Adrenal gland (tissue), 5 donors: ENCODE measurements at regions not wholly inside any gene's neighbourhood (a gene's known extent, or its start where the extent isn't known, plus 50 kb on each side); places are given as distances from the start of the nearest gene placed in this dataset.

Experiments used
- POLR2A ChIP-seq, 2 donors: fragments of 450-650 bp; IDR thresholded peaks; one replicate each; pipeline ENCODE4 v1.6.1; 2017; ENCODE audit warnings: antibody characterized with exemption in 2 of 2, mild to moderate bottlenecking in 2 of 2, moderate library complexity in 1 of 2
- TF ChIP-seq, protein P1 (sequence below), 6 experiments: fragments of 450-650 bp in 4 of 6; fragments of 200-600 bp in 2 of 6; sonication (generic) in 1 of 6; IDR thresholded peaks; 1 replicate in 5 of 6; 2 replicates in 1 of 6; pipeline versions ENCODE4 v1.5.1 to v1.8.0; 2016 to 2021; ENCODE audit warnings: antibody characterized with exemption in 6 of 6, mild to moderate bottlenecking in 2 of 6, moderate library complexity in 1 of 6
- donor health status: DM: no; HTN: no; CAD: no.

DNA sequence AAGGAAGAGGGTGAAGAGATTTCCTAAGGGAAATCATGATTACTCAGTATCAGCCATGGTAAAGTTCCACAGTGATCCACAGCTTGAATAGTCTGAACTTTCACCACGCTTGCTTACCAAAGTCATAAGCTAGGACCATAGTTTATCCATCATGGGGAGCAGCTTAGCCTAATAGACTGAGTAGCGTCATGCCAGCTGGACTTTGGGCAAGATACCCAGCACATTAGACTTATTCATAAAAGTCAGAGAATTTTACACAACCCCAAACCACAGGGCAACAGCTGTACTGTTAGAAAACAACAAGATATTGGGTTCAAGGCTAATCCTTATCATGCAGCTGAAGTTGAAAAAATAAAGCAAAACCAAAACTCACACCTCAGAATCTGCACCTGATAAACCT is 491.0 kb downstream of the XPNPEP1 start:
- TF ChIP-seq, protein P1, sequence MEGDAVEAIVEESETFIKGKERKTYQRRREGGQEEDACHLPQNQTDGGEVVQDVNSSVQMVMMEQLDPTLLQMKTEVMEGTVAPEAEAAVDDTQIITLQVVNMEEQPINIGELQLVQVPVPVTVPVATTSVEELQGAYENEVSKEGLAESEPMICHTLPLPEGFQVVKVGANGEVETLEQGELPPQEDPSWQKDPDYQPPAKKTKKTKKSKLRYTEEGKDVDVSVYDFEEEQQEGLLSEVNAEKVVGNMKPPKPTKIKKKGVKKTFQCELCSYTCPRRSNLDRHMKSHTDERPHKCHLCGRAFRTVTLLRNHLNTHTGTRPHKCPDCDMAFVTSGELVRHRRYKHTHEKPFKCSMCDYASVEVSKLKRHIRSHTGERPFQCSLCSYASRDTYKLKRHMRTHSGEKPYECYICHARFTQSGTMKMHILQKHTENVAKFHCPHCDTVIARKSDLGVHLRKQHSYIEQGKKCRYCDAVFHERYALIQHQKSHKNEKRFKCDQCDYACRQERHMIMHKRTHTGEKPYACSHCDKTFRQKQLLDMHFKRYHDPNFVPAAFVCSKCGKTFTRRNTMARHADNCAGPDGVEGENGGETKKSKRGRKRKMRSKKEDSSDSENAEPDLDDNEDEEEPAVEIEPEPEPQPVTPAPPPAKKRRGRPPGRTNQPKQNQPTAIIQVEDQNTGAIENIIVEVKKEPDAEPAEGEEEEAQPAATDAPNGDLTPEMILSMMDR (IDR thresholded peaks at IDR 0.05), result no peak
- no peak for TF ChIP-seq POLR2A (IDR thresholded peaks at IDR 0.05)
